Osteocyte (in vitro differentiated cells): ENCODE measurements at regions not wholly inside any gene's neighbourhood (a gene's known extent, or its start where the extent isn't known, plus 50 kb on each side); places are given as distances from the start of the nearest gene placed in this dataset.
A peak's percentile ranks its signal among the peaks of the same experiment; 100 is the strongest.

Experiments
- DNase-seq: peaks from one replicate; pipeline ENCODE4 v3.0.0; 2021; ENCODE audit warnings: mixed read lengths; ENCODE audit not compliant: unreplicated experiment; ENCODE audit errors: extremely low spot score
- H3K27ac Mint-ChIP-seq: one replicate; pipeline ENCODE4 v1.8.0; 2021; ENCODE audit warnings: mild to moderate bottlenecking, mixed read lengths; ENCODE audit not compliant: unreplicated experiment
- H3K27me3 Mint-ChIP-seq: one replicate; pipeline ENCODE4 v1.8.0; 2021; ENCODE audit warnings: mixed read lengths; ENCODE audit not compliant: unreplicated experiment
- H3K36me3 Mint-ChIP-seq: one replicate; pipeline ENCODE4 v1.8.0; 2021; ENCODE audit warnings: mixed read lengths; ENCODE audit not compliant: unreplicated experiment
- H3K4me1 Mint-ChIP-seq: one replicate; pipeline ENCODE4 v1.8.0; 2021; ENCODE audit warnings: mixed read lengths; ENCODE audit not compliant: unreplicated experiment
- H3K4me3 Mint-ChIP-seq: one replicate; pipeline ENCODE4 v1.8.0; 2021; ENCODE audit warnings: mild to moderate bottlenecking, moderate library complexity, mixed read lengths; ENCODE audit not compliant: unreplicated experiment
- H3K9me3 Mint-ChIP-seq: one replicate; pipeline ENCODE4 v1.8.0; 2021; ENCODE audit warnings: mixed read lengths; ENCODE audit not compliant: unreplicated experiment
- CTCF ChIP-seq: fragments of 200-600 bp; sonication (generic); IDR thresholded peaks from 2 replicates; pipeline ENCODE4 v1.5.0; 2021; ENCODE audit warnings: antibody characterized with exemption, mild to moderate bottlenecking, moderate library complexity

GRCh38 chr14:89543425-89543790 is 126.4 kb upstream of the FOXN3 start:
- Mint-ChIP-seq H3K4me3 (no peak overlapping the region), H3K36me3 (peaks cover 1% of the 10 kb centered on the region), H3K9me3 (no peaks in the 10 kb centered on the region), H3K27ac (peak overlapping the region; percentile 47), H3K4me1 (peaks cover 38% of the 10 kb centered on the region), H3K27me3 (no peaks in the 10 kb centered on the region)
- DNase-seq: no peak
- no peak for TF ChIP-seq CTCF

- no peak overlapping the region for H3K27ac Mint-ChIP-seq
- DNase-seq: no peak
- H3K36me3 Mint-ChIP-seq: peaks cover 1% of the 10 kb centered on the region
- peaks cover 38% of the 10 kb centered on the region for H3K4me1 Mint-ChIP-seq
- H3K9me3 Mint-ChIP-seq: no peaks in the 10 kb centered on the region
- TF ChIP-seq CTCF: no peak
- H3K4me3 Mint-ChIP-seq: no peak overlapping the region
- H3K27me3 Mint-ChIP-seq: no peaks in the 10 kb centered on the region
Observed at GRCh38 chr14:89542786-89543424, 125.9 kb upstream of the FOXN3 start.

GRCh38 chr14:89540830-89541470 is 123.9 kb upstream of the FOXN3 start:
- Mint-ChIP-seq H3K4me1 (peaks cover 39% of the 10 kb centered on the region), H3K27me3 (no peaks in the 10 kb centered on the region), H3K4me3 (no peak overlapping the region), H3K9me3 (no peaks in the 10 kb centered on the region), H3K36me3 (peaks cover 4% of the 10 kb centered on the region), H3K27ac (peak overlapping the region; percentile 88)
- DNase-seq: no peak
- TF ChIP-seq CTCF: no peak

GRCh38 chr14:89540009-89540829 is 123.2 kb upstream of the FOXN3 start:
- Mint-ChIP-seq H3K4me1 (peaks cover 46% of the 10 kb centered on the region), H3K4me3 (peak overlapping the region; percentile 22), H3K27me3 (no peaks in the 10 kb centered on the region), H3K36me3 (peaks cover 4% of the 10 kb centered on the region), H3K27ac (peak overlapping the region; percentile 88), H3K9me3 (no peaks in the 10 kb centered on the region)
- TF ChIP-seq CTCF: no peak
- DNase-seq: no peak

GRCh38 chr14:89537911-89538310 is 120.9 kb upstream of the FOXN3 start:
- Mint-ChIP-seq H3K9me3 (no peaks in the 10 kb centered on the region), H3K4me1 (peaks cover 48% of the 10 kb centered on the region), H3K36me3 (peaks cover 3% of the 10 kb centered on the region), H3K4me3 (no peak overlapping the region), H3K27me3 (no peaks in the 10 kb centered on the region), H3K27ac (no peak overlapping the region)
- DNase-seq: no peak
- peak; percentile 6 for TF ChIP-seq CTCF
